ENCODE measurements at regions not wholly inside any gene's neighbourhood (a gene's known extent, or its start where the extent isn't known, plus 50 kb on each side); places are given as distances from the start of the nearest gene placed in this dataset.

DNA sequence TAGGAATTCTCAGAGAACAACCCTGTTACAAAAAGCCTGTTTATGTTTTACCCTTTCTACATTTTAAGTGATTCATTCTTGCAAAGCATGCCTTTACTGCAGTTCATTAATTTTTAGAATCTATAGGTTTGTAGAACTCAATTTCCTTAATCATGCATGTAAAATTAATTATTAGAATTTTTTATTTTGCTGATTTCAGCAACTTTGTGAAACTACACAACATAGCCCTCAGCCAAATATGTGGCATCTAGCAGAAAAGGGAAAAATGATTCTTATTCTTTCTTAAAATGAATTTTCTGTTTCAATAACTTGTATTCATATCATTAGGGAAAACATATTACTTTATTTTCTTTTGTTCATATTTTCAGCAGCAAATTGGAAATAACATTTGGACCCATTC is 392.9 kb upstream of the PFKP start:
- no peak overlapping the region for H3K27ac ChIP-seq (ENCODE audit: insufficient read length, low read depth, low read length)
- DNase-seq, result no peak
- H3K27me3 Mint-ChIP-seq (ENCODE audit: low read depth), result no peaks in the 10 kb centered on the region; the same call in 1 of the 2 replicates
- no peak overlapping the region for H4K91ac ChIP-seq (ENCODE audit: insufficient read length, low read depth, low read length)
- no peak overlapping the region for H3K18ac ChIP-seq (ENCODE audit: insufficient read length, low read depth, low read length)
- H3K23ac ChIP-seq (ENCODE audit: insufficient read length, low read depth, low read length), result no peak overlapping the region
- no peak overlapping the region for H3K4me2 ChIP-seq (ENCODE audit: insufficient read depth, insufficient read length, low read length)
- no peaks in the 10 kb centered on the region for H3K27me3 ChIP-seq (ENCODE audit: insufficient read depth, low read length)
- no peak overlapping the region for H2BK120ac ChIP-seq (ENCODE audit: low read depth, low read length, poor library complexity, severe bottlenecking)
- H3K79me2 ChIP-seq (ENCODE audit: insufficient read depth, low read length), result no peaks in the 10 kb centered on the region
- H3K4ac ChIP-seq (ENCODE audit: low read depth, low read length), result no peak overlapping the region
- H2BK15ac ChIP-seq (ENCODE audit: low read depth, low read length), result no peak overlapping the region
- H3T11ph ChIP-seq (ENCODE audit: low read length), result no peak overlapping the region
- H3K9ac ChIP-seq (ENCODE audit: extremely low read depth, insufficient read length, low read length), result no peak overlapping the region
- H3K4me1 ChIP-seq (ENCODE audit: insufficient read depth, low read length), result peaks cover 4% of the 10 kb centered on the region
- no peak for TF ChIP-seq CTCF (conservative IDR thresholded peaks at IDR 0.05)
- H2AK5ac ChIP-seq (ENCODE audit: insufficient read length, low read length), result no peak overlapping the region
- H2BK12ac ChIP-seq (ENCODE audit: insufficient read length, low read depth, low read length), result no peak overlapping the region
- no peak overlapping the region for H3K27ac Mint-ChIP-seq
- H3K23me2 ChIP-seq (ENCODE audit: insufficient read length, low read depth, low read length, poor library complexity, severe bottlenecking), result no peaks in the 10 kb centered on the region
- H3K4me1 Mint-ChIP-seq, result peaks cover 12 to 13% of the 10 kb centered on the region in 2 experiments; a peak in 2 of 4 replicates
- H2AFZ ChIP-seq (ENCODE audit: low read length), result no peak overlapping the region
- H4K8ac ChIP-seq (replicated peaks; ENCODE audit: insufficient read length, low read depth, low read length), result no peak overlapping the region
- no peaks in the 10 kb centered on the region for H3K36me3 Mint-ChIP-seq (ENCODE audit: insufficient read depth in 1 of 3, low read depth in 3 of 3)
- H2BK5ac ChIP-seq (ENCODE audit: insufficient read length, low read length), result no peak overlapping the region
- H4K20me1 ChIP-seq (ENCODE audit: control insufficient read depth, insufficient read depth, insufficient read length), result no peaks in the 10 kb centered on the region
- H3K14ac ChIP-seq (ENCODE audit: insufficient read depth, low read length), result no peak overlapping the region
- H3K9me3 ChIP-seq (ENCODE audit: control insufficient read depth, low read depth, low read length), result no peaks in the 10 kb centered on the region
- no peak overlapping the region for H3K4me3 Mint-ChIP-seq
- H2BK20ac ChIP-seq (ENCODE audit: low read depth, low read length, poor library complexity, severe bottlenecking), result no peak overlapping the region
- no peak overlapping the region for H4K5ac ChIP-seq (ENCODE audit: insufficient read length, low read depth, low read length)
- no peaks in the 10 kb centered on the region for H3K79me1 ChIP-seq (ENCODE audit: insufficient read depth, low read depth, low read length, poor library complexity, severe bottlenecking)
- H3K9me3 Mint-ChIP-seq, result no peaks in the 10 kb centered on the region; a peak in 1 of 5 replicates
- H3K56ac ChIP-seq (ENCODE audit: insufficient read length, low read depth, low read length), result no peak overlapping the region
